GM12878 (cell line): ENCODE measurements at regions not wholly inside any gene's neighbourhood (a gene's known extent, or its start where the extent isn't known, plus 50 kb on each side); places are given as distances from the start of the nearest gene placed in this dataset.

ENCODE experiments used
- ATAC-seq: fragments of 200-7000 bp; cut with Tn5 transposase; 3 replicates; pipeline ENCODE4 v1.9.1; 2020; ENCODE audit warnings: mild to moderate bottlenecking, moderate library complexity
- BruUV-seq: library from RNA; stranded (reverse); fragments of 400-500 nt; replicated peaks from 2 replicates; lab custom pipeline; 2021; lab: Mats Ljungman, UMichigan
- CTCF ChIA-PET: fragments of 300-600 bp; sonication (Branson Sonifier 250); formaldehyde crosslinking; extraction: SDS; loops from one replicate; lab custom pipeline; 2021; ENCODE audit warnings: inconsistent platforms; lab: Yijun Ruan, JAX
- POLR2A ChIA-PET: fragments of 350-600 bp; formaldehyde crosslinking; extraction: SDS; loops from one replicate; lab custom pipeline; 2021; ENCODE audit warnings: inconsistent platforms; lab: Charles Lee
- RAD21 ChIA-PET: fragments of 300-600 bp; sonication (Branson Sonifier 250); formaldehyde crosslinking; loops from one replicate; lab custom pipeline; 2023; ENCODE audit warnings: antibody characterized with exemption; ENCODE audit not compliant: unreplicated experiment; lab: Charles Lee
- SMC1A ChIA-PET: fragments of 300-600 bp; sonication (Branson Sonifier 250); formaldehyde crosslinking; loops from one replicate; lab custom pipeline; 2023; ENCODE audit not compliant: unreplicated experiment, uncharacterized antibody; lab: Charles Lee
- DNase-seq: peaks from one replicate; pipeline ENCODE4 v3.0.0-alpha.2; 2011; ENCODE audit warnings: low read depth, low spot score
- FAIRE-seq: peaks from 3 replicates; lab custom pipeline; 2011; peaks lifted over from hg19 to GRCh38; lab: Jason Lieb, UNC
- H2AFZ ChIP-seq: 2 replicates; pipeline ENCODE4 v1.6.0; 2011; ENCODE audit warnings: low read depth, low read length, control low read depth; ENCODE audit not compliant: control insufficient read depth
- H3K27ac ChIP-seq: 2 replicates; pipeline ENCODE4 v1.5.1; 2011; ENCODE audit warnings: control low read depth; ENCODE audit not compliant: control insufficient read depth, insufficient read depth
- H3K27me3 ChIP-seq, 2 experiments: replicated peaks in 1 of 2; 2 replicates each; pipeline versions ENCODE4 v1.6.0 to v1.6.1; 2011; ENCODE audit warnings: low read length in 1 of 2; ENCODE audit not compliant: control insufficient read depth in 2 of 2, insufficient read depth in 2 of 2
- H3K36me3 ChIP-seq, 2 experiments: 2 replicates each; pipeline ENCODE4 v1.5.1; 2011; ENCODE audit warnings: low read length in 1 of 2; ENCODE audit not compliant: control insufficient read depth in 2 of 2, insufficient read depth in 2 of 2
- H3K4me1 ChIP-seq: 2 replicates; pipeline ENCODE4 v1.6.1; 2011; ENCODE audit warnings: mild to moderate bottlenecking, low read length, moderate library complexity, mixed read lengths; ENCODE audit not compliant: control insufficient read depth, insufficient read depth
- H3K4me2 ChIP-seq: 2 replicates; pipeline ENCODE4 v1.6.0; 2011; ENCODE audit warnings: control low read depth; ENCODE audit not compliant: control insufficient read depth, insufficient read depth
- H3K4me3 ChIP-seq: fragments of 200-600 bp; sonication (generic); 2 replicates; pipeline ENCODE4 v1.5.1; 2016
- H3K79me2 ChIP-seq: 2 replicates; pipeline ENCODE4 v1.6.0; 2011; ENCODE audit warnings: low read length; ENCODE audit not compliant: control insufficient read depth, insufficient read depth
- H3K9ac ChIP-seq: 2 replicates; pipeline ENCODE4 v1.8.0; 2011; ENCODE audit warnings: low read length, control low read depth, mixed read lengths; ENCODE audit not compliant: control insufficient read depth, insufficient read depth
- H3K9me3 ChIP-seq: replicated peaks from 3 replicates; pipeline ENCODE4 v1.5.1; 2011; ENCODE audit warnings: mild to moderate bottlenecking, low read length; ENCODE audit not compliant: control insufficient read depth, insufficient read depth
- H4K20me1 ChIP-seq: 2 replicates; pipeline ENCODE4 v1.6.0; 2011; ENCODE audit not compliant: control insufficient read depth, insufficient read depth
- ATF2 ChIP-seq: IDR thresholded peaks from 2 replicates; pipeline ENCODE4 v1.6.1; 2012; ENCODE audit warnings: low read length, inconsistent platforms
- GABPA ChIP-seq: IDR thresholded peaks from 2 replicates; pipeline ENCODE4 v1.6.1; 2014; ENCODE audit warnings: antibody characterized with exemption, low read depth, mild to moderate bottlenecking, inconsistent platforms
- HDGF ChIP-seq: fragments of 450-650 bp; IDR thresholded peaks from 2 replicates; pipeline ENCODE4 v1.6.1; 2016; ENCODE audit warnings: antibody characterized with exemption
- MEF2B ChIP-seq: fragments of 450-650 bp; IDR thresholded peaks from 2 replicates; pipeline ENCODE4 v1.6.1; 2018; ENCODE audit warnings: mild to moderate bottlenecking, moderate library complexity; ENCODE audit not compliant: partially characterized antibody, poor library complexity, severe bottlenecking
- MXI1 ChIP-seq: fragments of 150-350 bp; IDR thresholded peaks from 2 replicates; pipeline ENCODE4 v1.6.1; 2011; ENCODE audit warnings: low read depth, mild to moderate bottlenecking, inconsistent platforms, low read length, improper control_type of control experiment
- MYB ChIP-seq: fragments of 150-350 bp; IDR thresholded peaks from 2 replicates; pipeline ENCODE4 v1.6.1; 2014; ENCODE audit warnings: mild to moderate bottlenecking, low read depth, low read length, borderline replicate concordance
- RAD51 ChIP-seq: fragments of 450-650 bp; IDR thresholded peaks from 2 replicates; pipeline ENCODE4 v1.6.1; 2016; ENCODE audit warnings: moderate library complexity, mild to moderate bottlenecking, inconsistent platforms
- SP1 ChIP-seq: IDR thresholded peaks from one replicate; pipeline ENCODE4 v1.6.1; 2011; ENCODE audit warnings: low read depth, low read length
- SREBF2 ChIP-seq: IDR thresholded peaks from 2 replicates; pipeline ENCODE4 v1.6.1; 2012; ENCODE audit warnings: mild to moderate bottlenecking, low read length
- TCF7 ChIP-seq: IDR thresholded peaks from 2 replicates; pipeline ENCODE4 v1.6.1; 2014; ENCODE audit warnings: antibody characterized with exemption, borderline replicate concordance
- USF2 ChIP-seq: IDR thresholded peaks from 2 replicates; pipeline ENCODE4 v1.6.1; 2011; ENCODE audit warnings: low read depth, low read length, improper control_type of control experiment, borderline replicate concordance
- WGBS: methylation state at CpG from one replicate; pipeline ENCODE4 v1.1.6; 2016; ENCODE audit warnings: low lambda C conversion rate; ENCODE audit not compliant: insufficient replicate concordance, insufficient coverage; ENCODE audit errors: missing lambda C conversion rate; 5-methylcytosine and 5-hydroxymethylcytosine counted together
- in situ Hi-C: fragments of 300-500 bp; cut with MboI; formaldehyde crosslinking; loops from 9 replicates; pipeline ENCODE4 v1.14.3; 2018; ENCODE audit warnings: mixed read lengths
- intact Hi-C: fragments of 100-400 bp; cut with micrococcal nuclease; formaldehyde crosslinking; loops from one replicate; pipeline ENCODE4 v1.14.2; 2022; ENCODE audit not compliant: unreplicated experiment

- TF ChIP-seq ATF2 (no peak), HDGF (no peak), MEF2B (no peak), TCF7 (no peak)
These were observed 53.7 kb upstream of the WSB1 start (continued) for GRCh38 chr17:27240086-27240801.

GRCh38 chr17:27240802-27241155 lies 53.1 kb upstream of the WSB1 start:
- intact Hi-C loops (loop anchor here (2.0 to 5.0 kb wide), 2 partner anchors 54 to 412 kb away; partner anchors contain the start of gene WSB1), in situ Hi-C loops (loop anchor here (5.0 kb wide), 1 partner anchor 417 kb away; no protein-coding TSS in a partner anchor)
- ChIA-PET RAD21 (interaction anchor here (0.6 to 8.1 kb wide), 13 partner anchors 20 to 231 kb away, joined by 3 to 156 read pairs (median 5); no protein-coding TSS in a partner anchor), POLR2A (interaction anchor here (0.6 to 1.7 kb wide), 4 partner anchors 21 to 335 kb away, joined by 3 to 8 read pairs (median 4); no protein-coding TSS in a partner anchor), SMC1A (interaction anchor here (0.6 to 8.1 kb wide), 12 partner anchors 22 to 376 kb away, joined by 3 to 137 read pairs (median 4); no protein-coding TSS in a partner anchor), CTCF (interaction anchor here (0.8 to 9.1 kb wide), 14 partner anchors 12 to 414 kb away, joined by 3 to 129 read pairs (median 5); partner anchors contain the start of gene WSB1)
- Histone ChIP-seq H3K27ac (no peak overlapping the region), H4K20me1 (no peaks in the 10 kb centered on the region), H3K4me1 (peaks cover 45% of the 10 kb centered on the region), H3K27me3 (no peaks in the 10 kb centered on the region), H3K36me3 (no peaks in the 10 kb centered on the region), H3K4me2 (no peak overlapping the region), H2AFZ (no peak overlapping the region), H3K9ac (no peak overlapping the region), H3K9me3 (no peaks in the 10 kb centered on the region), H3K4me3 (no peak overlapping the region), H3K79me2 (no peaks in the 10 kb centered on the region)
- WGBS = 77% methylated on average over 5 of the region's 5 CpGs
- DNase-seq (no peak), FAIRE-seq (no peak), ATAC-seq (no peak)
- TF ChIP-seq SREBF2 = no peak
- TF ChIP-seq MYB = no peak
- TF ChIP-seq MXI1 = no peak
- TF ChIP-seq RAD51 = no peak
- no peak for TF ChIP-seq SP1
- TF ChIP-seq USF2 = no peak
- TF ChIP-seq GABPA = no peak
- BruUV-seq = no TSS peak
